Fibroblast of lung (primary cell): ENCODE measurements at regions not wholly inside any gene's neighbourhood (a gene's known extent, or its start where the extent isn't known, plus 50 kb on each side); places are given as distances from the start of the nearest gene placed in this dataset.

ENCODE experiments used
- DNase-seq, 2 donors: peaks; one replicate each; pipeline versions ENCODE4 v3.0.0 to v3.0.0-alpha.2; 2010; ENCODE audit warnings: low read depth in 2 of 2
- H2AFZ ChIP-seq: 2 replicates; pipeline ENCODE4 v1.5.1; 2012; ENCODE audit warnings: low read length, control low read depth, inconsistent platforms
- H3K27ac ChIP-seq: 2 replicates; pipeline ENCODE4 v1.5.1; 2011; ENCODE audit warnings: low read length, control low read depth; ENCODE audit not compliant: insufficient read depth
- H3K27me3 ChIP-seq: 2 replicates; pipeline ENCODE4 v1.5.1; 2011; ENCODE audit warnings: mild to moderate bottlenecking, low read length; ENCODE audit not compliant: control insufficient read depth, insufficient read depth
- H3K36me3 ChIP-seq: 2 replicates; pipeline ENCODE4 v1.5.1; 2011; ENCODE audit warnings: low read length; ENCODE audit not compliant: control insufficient read depth, insufficient read depth
- H3K4me1 ChIP-seq: 2 replicates; pipeline ENCODE4 v1.5.1; 2011; ENCODE audit warnings: low read length; ENCODE audit not compliant: control insufficient read depth, insufficient read depth; ENCODE audit errors: extremely low read depth
- H3K4me2 ChIP-seq: 2 replicates; pipeline ENCODE4 v1.5.1; 2011; ENCODE audit warnings: low read length, control low read depth; ENCODE audit not compliant: insufficient read depth; ENCODE audit errors: extremely low read depth
- H3K4me3 ChIP-seq, 4 experiments: fragments of 200-600 bp in 1 of 4; sonication (generic) in 1 of 4; replicated peaks in 1 of 4; 2 replicates each; pipeline ENCODE4 v1.5.1; 2011 to 2016; ENCODE audit warnings: low read length in 4 of 4, low read depth in 3 of 4, mild to moderate bottlenecking in 3 of 4, control low read depth in 2 of 4, inconsistent platforms in 1 of 4, mixed read lengths in 1 of 4; ENCODE audit not compliant: insufficient read depth in 1 of 4; ENCODE audit errors: control extremely low read depth in 1 of 4
- H3K79me2 ChIP-seq: 2 replicates; pipeline ENCODE4 v1.5.1; 2012; ENCODE audit warnings: mild to moderate bottlenecking, low read length, inconsistent platforms; ENCODE audit not compliant: control insufficient read depth, insufficient read depth
- H3K9ac ChIP-seq: 2 replicates; pipeline ENCODE4 v1.5.1; 2011; ENCODE audit warnings: mild to moderate bottlenecking, low read length, control low read depth; ENCODE audit not compliant: insufficient read depth
- H3K9me3 ChIP-seq: 2 replicates; pipeline ENCODE4 v1.5.1; 2012; ENCODE audit warnings: low read depth, low read length; ENCODE audit not compliant: control insufficient read depth, insufficient read depth
- H4K20me1 ChIP-seq: 2 replicates; pipeline ENCODE4 v1.5.1; 2011; ENCODE audit warnings: low read length; ENCODE audit not compliant: control insufficient read depth, insufficient read depth; ENCODE audit errors: extremely low read depth
- EZH2 ChIP-seq: IDR thresholded peaks from 2 replicates; pipeline ENCODE4 v1.5.1; 2012; ENCODE audit warnings: low read length, control low read depth, mild to moderate bottlenecking; ENCODE audit errors: missing control alignments
- TF ChIP-seq, protein P1 (sequence below), 2 donors: IDR thresholded peaks in 1 of 2; conservative IDR thresholded peaks in 1 of 2; 1 replicate in 1 of 2; 2 replicates in 1 of 2; pipeline ENCODE4 v1.5.1; 2011 to 2012; ENCODE audit warnings: low read length in 2 of 2, control low read depth in 1 of 2, inconsistent platforms in 1 of 2, low read depth in 1 of 2, mild to moderate bottlenecking in 1 of 2

DNA sequence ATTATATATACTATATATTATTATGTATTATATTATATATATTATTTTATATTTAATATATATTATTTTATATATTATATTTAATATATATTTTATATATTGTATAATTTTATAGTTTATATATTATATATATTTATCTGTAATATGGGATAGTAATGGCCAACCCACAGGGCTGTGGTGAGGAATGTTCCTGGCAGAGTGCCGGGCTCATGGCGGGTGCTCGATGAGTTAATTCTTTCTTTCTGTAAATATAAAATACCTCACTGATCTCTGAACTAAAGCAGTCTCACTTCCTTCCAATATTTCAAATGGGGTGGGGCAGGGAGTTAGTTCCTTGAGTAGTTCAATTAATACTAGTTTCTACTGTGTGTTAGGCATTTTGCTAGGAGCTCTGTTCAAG lies 389.4 kb downstream of the TSN start:
- Histone ChIP-seq H3K27me3 (no peaks in the 10 kb centered on the region), H3K4me2 (no peak overlapping the region), H3K9me3 (no peaks in the 10 kb centered on the region), H3K79me2 (no peaks in the 10 kb centered on the region), H3K9ac (no peak overlapping the region), H3K4me3 (no peak overlapping the region), H3K36me3 (no peaks in the 10 kb centered on the region), H3K4me1 (no peaks in the 10 kb centered on the region), H3K27ac (no peak overlapping the region), H4K20me1 (no peaks in the 10 kb centered on the region), H2AFZ (no peak overlapping the region)
- DNase-seq, result no peak
- no peak for TF ChIP-seq EZH2
- TF ChIP-seq, protein P1, sequence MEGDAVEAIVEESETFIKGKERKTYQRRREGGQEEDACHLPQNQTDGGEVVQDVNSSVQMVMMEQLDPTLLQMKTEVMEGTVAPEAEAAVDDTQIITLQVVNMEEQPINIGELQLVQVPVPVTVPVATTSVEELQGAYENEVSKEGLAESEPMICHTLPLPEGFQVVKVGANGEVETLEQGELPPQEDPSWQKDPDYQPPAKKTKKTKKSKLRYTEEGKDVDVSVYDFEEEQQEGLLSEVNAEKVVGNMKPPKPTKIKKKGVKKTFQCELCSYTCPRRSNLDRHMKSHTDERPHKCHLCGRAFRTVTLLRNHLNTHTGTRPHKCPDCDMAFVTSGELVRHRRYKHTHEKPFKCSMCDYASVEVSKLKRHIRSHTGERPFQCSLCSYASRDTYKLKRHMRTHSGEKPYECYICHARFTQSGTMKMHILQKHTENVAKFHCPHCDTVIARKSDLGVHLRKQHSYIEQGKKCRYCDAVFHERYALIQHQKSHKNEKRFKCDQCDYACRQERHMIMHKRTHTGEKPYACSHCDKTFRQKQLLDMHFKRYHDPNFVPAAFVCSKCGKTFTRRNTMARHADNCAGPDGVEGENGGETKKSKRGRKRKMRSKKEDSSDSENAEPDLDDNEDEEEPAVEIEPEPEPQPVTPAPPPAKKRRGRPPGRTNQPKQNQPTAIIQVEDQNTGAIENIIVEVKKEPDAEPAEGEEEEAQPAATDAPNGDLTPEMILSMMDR (conservative IDR thresholded peaks at IDR 0.05 in 1 of 2, IDR thresholded peaks at IDR 0.05 in 1 of 2; ENCODE audit: low read depth in 1 of 2, low read length in 2 of 2), result no peak

DNA sequence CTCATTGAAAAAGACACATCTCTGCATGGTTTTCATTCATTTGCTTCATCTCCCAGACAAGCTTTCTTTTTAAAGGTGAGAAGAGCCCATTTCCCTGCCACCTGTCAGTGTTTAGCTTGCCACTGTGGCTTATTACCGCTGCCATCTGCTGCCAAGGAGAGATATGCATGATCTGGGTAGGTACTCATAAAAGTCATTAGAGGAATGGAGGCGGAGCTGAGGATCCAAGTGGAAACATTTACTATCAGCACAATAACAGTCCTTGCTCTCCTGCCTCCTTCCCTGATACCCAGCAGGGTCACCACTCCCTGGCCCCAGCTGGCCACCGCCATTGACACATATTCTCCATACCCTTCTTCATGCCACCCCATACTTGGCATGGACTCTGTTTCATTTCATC lies 390.4 kb downstream of the TSN start:
- Histone ChIP-seq H3K9me3 (no peaks in the 10 kb centered on the region), H3K4me1 (no peaks in the 10 kb centered on the region), H4K20me1 (no peaks in the 10 kb centered on the region), H3K36me3 (no peaks in the 10 kb centered on the region), H3K27ac (no peak overlapping the region), H2AFZ (no peak overlapping the region), H3K4me2 (no peak overlapping the region), H3K9ac (no peak overlapping the region), H3K4me3 (no peak overlapping the region), H3K79me2 (no peaks in the 10 kb centered on the region), H3K27me3 (no peaks in the 10 kb centered on the region)
- TF ChIP-seq, protein P1 (conservative IDR thresholded peaks at IDR 0.05 in 1 of 2, IDR thresholded peaks at IDR 0.05 in 1 of 2; ENCODE audit: low read depth in 1 of 2, low read length in 2 of 2), result no peak
- TF ChIP-seq EZH2, result no peak
- no peak for DNase-seq

DNA sequence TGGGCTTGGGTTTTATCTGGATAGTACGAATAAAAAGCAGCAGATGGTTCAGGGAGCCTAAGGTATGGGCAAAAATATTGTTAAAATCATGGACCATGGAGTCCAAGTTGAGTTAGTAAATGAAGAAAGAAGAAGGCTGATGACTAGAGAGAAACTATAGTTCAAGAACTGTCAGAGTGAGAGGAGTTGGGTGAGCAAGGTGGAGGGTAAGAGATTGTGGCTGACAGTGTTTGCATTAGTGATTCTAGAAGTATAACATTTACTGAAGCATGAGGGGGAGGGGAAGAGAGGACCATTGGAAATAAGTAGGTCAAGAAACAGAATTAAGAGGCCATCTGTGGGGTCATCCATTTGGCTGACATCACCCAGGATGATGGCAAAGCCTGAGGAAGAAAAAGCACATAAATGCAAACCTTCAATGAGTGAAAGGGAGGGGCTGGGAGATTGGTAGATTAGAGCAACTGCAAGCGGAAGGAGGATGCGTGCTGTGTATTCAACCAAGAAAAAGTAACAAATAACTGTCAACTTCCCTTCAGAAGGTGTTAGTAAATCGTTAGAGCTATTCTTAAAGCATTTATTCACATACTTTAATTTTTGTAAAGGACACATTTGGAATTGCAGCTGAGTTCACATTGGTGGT lies 392.8 kb downstream of the TSN start:
- H3K36me3 ChIP-seq, result no peaks in the 10 kb centered on the region
- no peak overlapping the region for H3K4me2 ChIP-seq
- H3K27me3 ChIP-seq, result no peaks in the 10 kb centered on the region
- no peak overlapping the region for H2AFZ ChIP-seq
- no peak overlapping the region for H3K4me3 ChIP-seq
- TF ChIP-seq EZH2, result no peak
- TF ChIP-seq, protein P1 (conservative IDR thresholded peaks at IDR 0.05 in 1 of 2, IDR thresholded peaks at IDR 0.05 in 1 of 2; ENCODE audit: low read depth in 1 of 2, low read length in 2 of 2), result no peak
- H3K9me3 ChIP-seq, result no peaks in the 10 kb centered on the region
- no peak overlapping the region for H3K27ac ChIP-seq
- no peak for DNase-seq
- no peaks in the 10 kb centered on the region for H4K20me1 ChIP-seq
- H3K4me1 ChIP-seq, result no peaks in the 10 kb centered on the region
- no peak overlapping the region for H3K9ac ChIP-seq
- H3K79me2 ChIP-seq, result no peaks in the 10 kb centered on the region
